H1 (cell line): ENCODE measurements at regions not wholly inside any gene's neighbourhood (a gene's known extent, or its start where the extent isn't known, plus 50 kb on each side); places are given as distances from the start of the nearest gene placed in this dataset.

Experiments used
- EZH2 ChIP-seq: fragments of 200-600 bp; sonication (generic); IDR thresholded peaks from 2 replicates; pipeline ENCODE4 v1.7.1; 2012; ENCODE audit warnings: low read depth, mild to moderate bottlenecking, moderate library complexity, low read length, inconsistent platforms; ENCODE audit not compliant: severe bottlenecking
- HDAC6 ChIP-seq: IDR thresholded peaks from one replicate; pipeline ENCODE4 v1.7.1; 2012; ENCODE audit warnings: low read depth, mild to moderate bottlenecking, inconsistent platforms, low read length, moderate library complexity
- JUND ChIP-seq: IDR thresholded peaks from 2 replicates; pipeline ENCODE4 v1.6.1; 2011; ENCODE audit warnings: mild to moderate bottlenecking, improper control_type of control experiment, low read length
- TF ChIP-seq, protein P1 (sequence below): IDR thresholded peaks from 2 replicates; pipeline ENCODE4 v1.6.1; 2011; ENCODE audit warnings: low read length, improper control_type of control experiment
- TF ChIP-seq, protein P2 (sequence below), 3 experiments: IDR thresholded peaks; 1 replicate in 2 of 3; 2 replicates in 1 of 3; pipeline versions ENCODE4 v1.5.1 to v1.6.1; 2011; ENCODE audit warnings: low read length in 3 of 3, mild to moderate bottlenecking in 3 of 3, inconsistent platforms in 2 of 3, low read depth in 1 of 3, moderate library complexity in 1 of 3; ENCODE audit not compliant: insufficient read depth in 1 of 3; ENCODE audit errors: control extremely low read depth in 1 of 3

DNA sequence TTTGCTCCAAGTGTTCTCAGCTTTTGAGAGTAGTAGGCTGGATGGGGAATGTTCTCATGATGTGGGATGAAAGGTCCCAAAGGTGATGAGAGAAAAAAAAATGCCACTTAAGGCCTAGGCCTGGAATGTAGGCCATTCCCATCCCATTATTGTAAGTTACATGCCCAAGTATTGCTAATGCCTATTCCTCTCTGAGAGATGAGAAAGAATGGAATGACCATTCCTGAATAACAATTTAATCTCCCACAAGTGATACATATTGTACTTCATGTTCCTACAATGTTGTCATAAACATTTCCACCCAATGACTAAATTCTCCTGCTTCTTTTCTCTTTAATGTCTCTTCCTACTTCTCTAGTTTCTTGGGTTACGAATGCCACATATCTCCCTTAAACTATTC, 102.8 kb upstream of the KCNJ16 start:
- TF ChIP-seq JUND (no peak), HDAC6 (no peak), EZH2 (no peak)
- TF ChIP-seq, protein P1, sequence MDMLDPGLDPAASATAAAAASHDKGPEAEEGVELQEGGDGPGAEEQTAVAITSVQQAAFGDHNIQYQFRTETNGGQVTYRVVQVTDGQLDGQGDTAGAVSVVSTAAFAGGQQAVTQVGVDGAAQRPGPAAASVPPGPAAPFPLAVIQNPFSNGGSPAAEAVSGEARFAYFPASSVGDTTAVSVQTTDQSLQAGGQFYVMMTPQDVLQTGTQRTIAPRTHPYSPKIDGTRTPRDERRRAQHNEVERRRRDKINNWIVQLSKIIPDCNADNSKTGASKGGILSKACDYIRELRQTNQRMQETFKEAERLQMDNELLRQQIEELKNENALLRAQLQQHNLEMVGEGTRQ = no peak
- TF ChIP-seq, protein P2, sequence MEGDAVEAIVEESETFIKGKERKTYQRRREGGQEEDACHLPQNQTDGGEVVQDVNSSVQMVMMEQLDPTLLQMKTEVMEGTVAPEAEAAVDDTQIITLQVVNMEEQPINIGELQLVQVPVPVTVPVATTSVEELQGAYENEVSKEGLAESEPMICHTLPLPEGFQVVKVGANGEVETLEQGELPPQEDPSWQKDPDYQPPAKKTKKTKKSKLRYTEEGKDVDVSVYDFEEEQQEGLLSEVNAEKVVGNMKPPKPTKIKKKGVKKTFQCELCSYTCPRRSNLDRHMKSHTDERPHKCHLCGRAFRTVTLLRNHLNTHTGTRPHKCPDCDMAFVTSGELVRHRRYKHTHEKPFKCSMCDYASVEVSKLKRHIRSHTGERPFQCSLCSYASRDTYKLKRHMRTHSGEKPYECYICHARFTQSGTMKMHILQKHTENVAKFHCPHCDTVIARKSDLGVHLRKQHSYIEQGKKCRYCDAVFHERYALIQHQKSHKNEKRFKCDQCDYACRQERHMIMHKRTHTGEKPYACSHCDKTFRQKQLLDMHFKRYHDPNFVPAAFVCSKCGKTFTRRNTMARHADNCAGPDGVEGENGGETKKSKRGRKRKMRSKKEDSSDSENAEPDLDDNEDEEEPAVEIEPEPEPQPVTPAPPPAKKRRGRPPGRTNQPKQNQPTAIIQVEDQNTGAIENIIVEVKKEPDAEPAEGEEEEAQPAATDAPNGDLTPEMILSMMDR (IDR thresholded peaks at IDR 0.05; ENCODE audit: control extremely low read depth in 1 of 3, insufficient read depth in 1 of 3, low read depth in 1 of 3, low read length in 3 of 3) = no peak
